Esophagus squamous epithelium (tissue), 4 donors: ENCODE measurements at regions not wholly inside any gene's neighbourhood (a gene's known extent, or its start where the extent isn't known, plus 50 kb on each side); places are given as distances from the start of the nearest gene placed in this dataset.

Source experiments
- CTCF ChIP-seq, 6 experiments: fragments of 450-650 bp in 4 of 6; fragments of 200-600 bp in 2 of 6; sonication (generic) in 2 of 6; IDR thresholded peaks; one replicate each; pipeline ENCODE4 v1.5.1; 2016 to 2019; ENCODE audit warnings: antibody characterized with exemption in 6 of 6, mild to moderate bottlenecking in 4 of 6, moderate library complexity in 4 of 6
- POLR2A ChIP-seq, 4 donors: fragments of 450-650 bp; IDR thresholded peaks; one replicate each; pipeline ENCODE4 v1.6.1; 2017; ENCODE audit warnings: antibody characterized with exemption in 4 of 4, mild to moderate bottlenecking in 4 of 4, moderate library complexity in 3 of 4

GRCh38 chr9:38183994-38184568 lies 115.1 kb upstream of the SHB start:
- no peak for TF ChIP-seq POLR2A (IDR thresholded peaks at IDR 0.05)
- no peak for TF ChIP-seq CTCF (IDR thresholded peaks at IDR 0.05)
